Neural cell (in vitro differentiated cells): ENCODE measurements at regions not wholly inside any gene's neighbourhood (a gene's known extent, or its start where the extent isn't known, plus 50 kb on each side); places are given as distances from the start of the nearest gene placed in this dataset.

Experiments used
- H2AFZ ChIP-seq: fragments of 200-600, 300-800 bp; sonication (generic), shearing (Covaris generic); 2 replicates; pipeline ENCODE4 v1.6.0; 2014; ENCODE audit warnings: low read depth, mild to moderate bottlenecking, antibody characterized with exemption, low read length, moderate library complexity
- H3F3A ChIP-seq: fragments of 200-600 bp; shearing (Covaris generic); 2 replicates; pipeline ENCODE4 v1.6.1; 2016; ENCODE audit warnings: mild to moderate bottlenecking, moderate library complexity, mixed read lengths, antibody characterized with exemption, low read length; ENCODE audit not compliant: insufficient read depth, poor library complexity, severe bottlenecking
- H3K27ac ChIP-seq: fragments of 200-600, 300-800 bp; sonication (generic), shearing (Covaris generic); 2 replicates; pipeline ENCODE4 v1.5.1; 2014; ENCODE audit warnings: mild to moderate bottlenecking, low read length, moderate library complexity
- H3K27me3 ChIP-seq: fragments of 300-800, 200-600 bp; sonication (generic), shearing (Covaris generic); 2 replicates; pipeline ENCODE4 v1.6.0; 2014; ENCODE audit warnings: mild to moderate bottlenecking, low read depth, low read length, moderate library complexity; ENCODE audit not compliant: insufficient read depth
- H3K36me3 ChIP-seq: fragments of 300-800, 200-600 bp; sonication (generic), shearing (Covaris generic); 2 replicates; pipeline ENCODE4 v1.5.1; 2014; ENCODE audit warnings: mild to moderate bottlenecking, antibody characterized with exemption, low read length, moderate library complexity; ENCODE audit not compliant: insufficient read depth
- H3K4me2 ChIP-seq: fragments of 300-800, 200-600 bp; sonication (generic), shearing (Covaris generic); 2 replicates; pipeline ENCODE4 v1.6.0; 2014; ENCODE audit warnings: mild to moderate bottlenecking, low read length
- H3K4me3 ChIP-seq: fragments of 300-800, 200-600 bp; sonication (generic), shearing (Covaris generic); 2 replicates; pipeline ENCODE4 v1.5.1; 2014; ENCODE audit warnings: mild to moderate bottlenecking, low read length, moderate library complexity
- H3K79me2 ChIP-seq: fragments of 200-600 bp; shearing (Covaris generic); replicated peaks from 2 replicates; pipeline ENCODE4 v1.6.0; 2014; ENCODE audit warnings: mild to moderate bottlenecking, low read length, moderate library complexity; ENCODE audit not compliant: insufficient read depth
- H3K9ac ChIP-seq: fragments of 300-800, 200-600 bp; sonication (generic), shearing (Covaris generic); 2 replicates; pipeline ENCODE4 v1.6.1; 2016; ENCODE audit warnings: mild to moderate bottlenecking, low read length, mixed read lengths
- H3K9me2 ChIP-seq: fragments of 200-600 bp; shearing (Covaris generic); 2 replicates; pipeline ENCODE4 v1.6.1; 2016; ENCODE audit warnings: mild to moderate bottlenecking, low read length, mixed read lengths; ENCODE audit not compliant: insufficient read depth
- H3K9me3 ChIP-seq: fragments of 200-600, 300-800 bp; sonication (generic), shearing (Covaris generic); 2 replicates; pipeline ENCODE4 v1.6.1; 2016; ENCODE audit warnings: mild to moderate bottlenecking, mixed run types, low read length, moderate library complexity, mixed read lengths
- H4K20me1 ChIP-seq: fragments of 200-600 bp; shearing (Covaris generic); 2 replicates; pipeline ENCODE4 v1.6.1; 2016; ENCODE audit warnings: mild to moderate bottlenecking, mixed run types; ENCODE audit not compliant: insufficient read depth
- EP300 ChIP-seq: fragments of 450-650 bp; conservative IDR thresholded peaks from 2 replicates; pipeline ENCODE4 v1.6.1; 2014; ENCODE audit warnings: antibody characterized with exemption, mild to moderate bottlenecking, moderate library complexity; ENCODE audit not compliant: poor library complexity, severe bottlenecking
- EZH2 ChIP-seq: fragments of 200-600, 300-800 bp; shearing (Covaris generic), sonication (generic); IDR thresholded peaks from 2 replicates; pipeline ENCODE4 v1.6.1; 2014; ENCODE audit warnings: antibody characterized with exemption, low read length, borderline replicate concordance, mild to moderate bottlenecking; ENCODE audit not compliant: insufficient read depth, poor library complexity, severe bottlenecking
- MXI1 ChIP-seq: fragments of 450-650 bp; conservative IDR thresholded peaks from 2 replicates; pipeline ENCODE4 v1.6.1; 2014; ENCODE audit warnings: antibody characterized with exemption, mild to moderate bottlenecking; ENCODE audit not compliant: poor library complexity, severe bottlenecking
- POLR2AphosphoS5 ChIP-seq: IDR thresholded peaks from 2 replicates; pipeline ENCODE4 v1.6.1; 2012
- RAD21 ChIP-seq: fragments of 450-650 bp; conservative IDR thresholded peaks from 2 replicates; pipeline ENCODE4 v1.6.1; 2014; ENCODE audit warnings: antibody characterized with exemption, mild to moderate bottlenecking, moderate library complexity
- SMC3 ChIP-seq: fragments of 450-650 bp; conservative IDR thresholded peaks from 2 replicates; pipeline ENCODE4 v1.6.1; 2014; ENCODE audit warnings: antibody characterized with exemption, mild to moderate bottlenecking, moderate library complexity; ENCODE audit not compliant: poor library complexity
- TAF1 ChIP-seq: IDR thresholded peaks from 2 replicates; pipeline ENCODE4 v1.6.1; 2012; ENCODE audit warnings: low read depth
- TF ChIP-seq, protein P1 (sequence below): IDR thresholded peaks from 2 replicates; pipeline ENCODE4 v1.6.1; 2012; ENCODE audit warnings: borderline replicate concordance
- TF ChIP-seq, protein P2 (sequence below): fragments of 450-650 bp; IDR thresholded peaks from 2 replicates; pipeline ENCODE4 v1.5.1; 2014; ENCODE audit warnings: antibody characterized with exemption, mild to moderate bottlenecking, moderate library complexity; ENCODE audit not compliant: poor library complexity, severe bottlenecking

DNA sequence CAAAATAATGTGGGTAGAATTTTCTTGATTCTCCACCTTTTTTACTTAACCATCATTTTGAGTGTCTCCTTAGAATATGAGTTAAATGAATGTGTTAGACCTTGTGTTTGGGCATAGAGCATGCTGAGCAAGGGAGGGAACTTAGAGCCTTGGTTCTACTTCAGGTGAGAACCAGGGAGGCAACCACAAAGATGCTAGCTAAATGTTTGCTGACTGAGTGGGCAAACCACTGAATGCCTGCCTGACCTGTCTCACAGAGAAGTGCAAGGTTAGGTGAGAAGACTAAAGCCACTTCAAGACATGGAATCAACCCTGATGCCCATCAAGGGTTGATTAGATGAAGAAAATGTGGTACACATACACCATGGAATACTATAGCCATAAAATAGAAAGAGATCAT, 242.6 kb upstream of the ZNF32 start:
- no peaks in the 10 kb centered on the region for H3K36me3 ChIP-seq
- no peaks in the 10 kb centered on the region for H3K79me2 ChIP-seq
- H4K20me1 ChIP-seq = no peaks in the 10 kb centered on the region
- TF ChIP-seq EP300 = no peak
- TF ChIP-seq, protein P1, sequence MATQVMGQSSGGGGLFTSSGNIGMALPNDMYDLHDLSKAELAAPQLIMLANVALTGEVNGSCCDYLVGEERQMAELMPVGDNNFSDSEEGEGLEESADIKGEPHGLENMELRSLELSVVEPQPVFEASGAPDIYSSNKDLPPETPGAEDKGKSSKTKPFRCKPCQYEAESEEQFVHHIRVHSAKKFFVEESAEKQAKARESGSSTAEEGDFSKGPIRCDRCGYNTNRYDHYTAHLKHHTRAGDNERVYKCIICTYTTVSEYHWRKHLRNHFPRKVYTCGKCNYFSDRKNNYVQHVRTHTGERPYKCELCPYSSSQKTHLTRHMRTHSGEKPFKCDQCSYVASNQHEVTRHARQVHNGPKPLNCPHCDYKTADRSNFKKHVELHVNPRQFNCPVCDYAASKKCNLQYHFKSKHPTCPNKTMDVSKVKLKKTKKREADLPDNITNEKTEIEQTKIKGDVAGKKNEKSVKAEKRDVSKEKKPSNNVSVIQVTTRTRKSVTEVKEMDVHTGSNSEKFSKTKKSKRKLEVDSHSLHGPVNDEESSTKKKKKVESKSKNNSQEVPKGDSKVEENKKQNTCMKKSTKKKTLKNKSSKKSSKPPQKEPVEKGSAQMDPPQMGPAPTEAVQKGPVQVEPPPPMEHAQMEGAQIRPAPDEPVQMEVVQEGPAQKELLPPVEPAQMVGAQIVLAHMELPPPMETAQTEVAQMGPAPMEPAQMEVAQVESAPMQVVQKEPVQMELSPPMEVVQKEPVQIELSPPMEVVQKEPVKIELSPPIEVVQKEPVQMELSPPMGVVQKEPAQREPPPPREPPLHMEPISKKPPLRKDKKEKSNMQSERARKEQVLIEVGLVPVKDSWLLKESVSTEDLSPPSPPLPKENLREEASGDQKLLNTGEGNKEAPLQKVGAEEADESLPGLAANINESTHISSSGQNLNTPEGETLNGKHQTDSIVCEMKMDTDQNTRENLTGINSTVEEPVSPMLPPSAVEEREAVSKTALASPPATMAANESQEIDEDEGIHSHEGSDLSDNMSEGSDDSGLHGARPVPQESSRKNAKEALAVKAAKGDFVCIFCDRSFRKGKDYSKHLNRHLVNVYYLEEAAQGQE = no peak
- H3F3A ChIP-seq = no peaks in the 10 kb centered on the region
- no peaks in the 10 kb centered on the region for H3K9me3 ChIP-seq
- H3K9ac ChIP-seq = no peak overlapping the region
- no peak overlapping the region for H3K27ac ChIP-seq
- H3K27me3 ChIP-seq = no peaks in the 10 kb centered on the region
- no peak overlapping the region for H2AFZ ChIP-seq
- H3K9me2 ChIP-seq = no peaks in the 10 kb centered on the region
- no peak overlapping the region for H3K4me2 ChIP-seq
- H3K4me3 ChIP-seq = no peak overlapping the region

DNA sequence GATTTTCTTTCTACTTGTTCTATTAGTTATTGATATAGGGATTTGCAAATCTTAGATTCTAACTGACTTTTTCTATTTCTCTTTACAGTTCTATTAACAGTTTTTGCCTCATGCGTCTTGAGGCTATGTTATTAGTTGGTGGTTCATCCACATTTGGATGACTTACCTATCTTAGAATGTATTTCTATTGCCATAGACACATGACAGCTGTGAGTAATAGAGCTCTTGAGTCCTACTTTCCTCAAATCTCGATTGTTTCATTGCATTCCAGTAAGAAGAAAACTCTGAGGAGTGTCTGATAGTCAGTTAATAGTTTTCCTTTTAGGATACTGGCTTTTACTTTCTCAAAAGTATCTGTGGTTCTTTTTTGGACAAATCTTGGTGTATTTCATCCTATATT, 241.4 kb upstream of the ZNF32 start:
- Histone ChIP-seq H3K9me3 (no peaks in the 10 kb centered on the region), H3K9me2 (no peaks in the 10 kb centered on the region), H3K4me3 (no peak overlapping the region), H4K20me1 (no peaks in the 10 kb centered on the region), H3K79me2 (no peaks in the 10 kb centered on the region), H3K36me3 (no peaks in the 10 kb centered on the region), H3K27ac (no peak overlapping the region), H3K4me2 (no peak overlapping the region), H3K27me3 (no peaks in the 10 kb centered on the region), H2AFZ (no peak overlapping the region), H3F3A (no peaks in the 10 kb centered on the region), H3K9ac (no peak overlapping the region)
- TF ChIP-seq SMC3 (no peak), TAF1 (no peak)

GRCh38 chr10:43888586-43888985, 239.9 kb upstream of the ZNF32 start:
- Histone ChIP-seq H2AFZ (no peak overlapping the region), H3K9me2 (no peaks in the 10 kb centered on the region), H3K4me3 (no peak overlapping the region), H4K20me1 (no peaks in the 10 kb centered on the region), H3K4me2 (no peak overlapping the region), H3K9ac (no peak overlapping the region), H3K9me3 (no peaks in the 10 kb centered on the region), H3K27me3 (no peaks in the 10 kb centered on the region), H3K36me3 (no peaks in the 10 kb centered on the region), H3K27ac (no peak overlapping the region), H3K79me2 (no peaks in the 10 kb centered on the region), H3F3A (no peaks in the 10 kb centered on the region)
- TF ChIP-seq SMC3 = no peak
- TF ChIP-seq, protein P1 = no peak
- no peak for TF ChIP-seq MXI1
- TF ChIP-seq RAD21 = no peak
- TF ChIP-seq POLR2AphosphoS5 = no peak
- TF ChIP-seq, protein P2, sequence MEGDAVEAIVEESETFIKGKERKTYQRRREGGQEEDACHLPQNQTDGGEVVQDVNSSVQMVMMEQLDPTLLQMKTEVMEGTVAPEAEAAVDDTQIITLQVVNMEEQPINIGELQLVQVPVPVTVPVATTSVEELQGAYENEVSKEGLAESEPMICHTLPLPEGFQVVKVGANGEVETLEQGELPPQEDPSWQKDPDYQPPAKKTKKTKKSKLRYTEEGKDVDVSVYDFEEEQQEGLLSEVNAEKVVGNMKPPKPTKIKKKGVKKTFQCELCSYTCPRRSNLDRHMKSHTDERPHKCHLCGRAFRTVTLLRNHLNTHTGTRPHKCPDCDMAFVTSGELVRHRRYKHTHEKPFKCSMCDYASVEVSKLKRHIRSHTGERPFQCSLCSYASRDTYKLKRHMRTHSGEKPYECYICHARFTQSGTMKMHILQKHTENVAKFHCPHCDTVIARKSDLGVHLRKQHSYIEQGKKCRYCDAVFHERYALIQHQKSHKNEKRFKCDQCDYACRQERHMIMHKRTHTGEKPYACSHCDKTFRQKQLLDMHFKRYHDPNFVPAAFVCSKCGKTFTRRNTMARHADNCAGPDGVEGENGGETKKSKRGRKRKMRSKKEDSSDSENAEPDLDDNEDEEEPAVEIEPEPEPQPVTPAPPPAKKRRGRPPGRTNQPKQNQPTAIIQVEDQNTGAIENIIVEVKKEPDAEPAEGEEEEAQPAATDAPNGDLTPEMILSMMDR = no peak
- TF ChIP-seq EP300 = no peak
- no peak for TF ChIP-seq TAF1
- no peak for TF ChIP-seq EZH2
